ENCODE measurements at regions not wholly inside any gene's neighbourhood (a gene's known extent, or its start where the extent isn't known, plus 50 kb on each side); places are given as distances from the start of the nearest gene placed in this dataset.
"Not testable (repeated sequence)": the region's sequence is repeated elsewhere in the genome, so short reads cannot be mapped to it uniquely, and the experiment has no call there.

- DNase-seq (ENCODE audit: low read depth in 2 of 2) = no peak
These were observed 140.9 kb downstream of the RNF144B start for GRCh38 chr6:18527836-18528743.

DNA sequence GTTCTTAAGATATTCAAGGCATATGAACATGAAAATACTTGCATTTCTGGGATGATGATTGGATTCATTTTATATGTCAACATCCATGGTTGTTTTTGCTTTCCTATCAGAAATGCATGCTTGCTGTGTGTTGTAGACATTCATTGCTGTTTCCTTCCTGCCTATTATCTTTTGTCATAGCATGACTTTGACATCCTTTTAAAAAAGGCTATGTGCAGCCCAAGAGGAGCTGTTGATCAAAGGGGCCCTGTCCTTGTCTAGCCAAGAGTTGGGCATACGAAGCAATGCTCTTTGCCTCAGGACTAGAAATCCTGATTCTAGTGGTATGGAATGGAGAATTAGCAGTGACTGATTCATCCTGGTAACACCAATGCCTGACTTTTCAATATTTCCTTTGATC is 143.1 kb downstream of the RNF144B start:
- DNase-seq (ENCODE audit: low read depth in 2 of 2) = no peak

DNA sequence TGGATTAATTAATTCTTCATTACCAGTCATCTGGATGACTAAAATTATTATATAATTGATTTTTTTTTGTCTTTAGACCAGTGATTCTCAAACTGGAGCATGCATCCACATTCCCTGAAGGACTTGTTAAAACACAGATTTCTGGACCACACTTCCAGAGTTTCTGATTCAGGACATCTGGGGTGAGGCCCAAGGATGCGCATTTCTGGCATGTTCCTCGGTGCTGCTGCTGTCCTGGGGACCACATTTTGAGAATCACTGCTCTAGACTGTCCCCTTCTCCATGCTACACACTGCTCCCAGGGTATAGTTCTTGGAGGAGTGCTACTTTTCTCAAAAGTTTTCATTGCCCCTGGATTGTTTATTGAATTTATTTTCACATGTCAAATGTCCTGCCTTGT is 145.0 kb downstream of the RNF144B start:
- no peak for DNase-seq (ENCODE audit: low read depth in 2 of 2)

DNA sequence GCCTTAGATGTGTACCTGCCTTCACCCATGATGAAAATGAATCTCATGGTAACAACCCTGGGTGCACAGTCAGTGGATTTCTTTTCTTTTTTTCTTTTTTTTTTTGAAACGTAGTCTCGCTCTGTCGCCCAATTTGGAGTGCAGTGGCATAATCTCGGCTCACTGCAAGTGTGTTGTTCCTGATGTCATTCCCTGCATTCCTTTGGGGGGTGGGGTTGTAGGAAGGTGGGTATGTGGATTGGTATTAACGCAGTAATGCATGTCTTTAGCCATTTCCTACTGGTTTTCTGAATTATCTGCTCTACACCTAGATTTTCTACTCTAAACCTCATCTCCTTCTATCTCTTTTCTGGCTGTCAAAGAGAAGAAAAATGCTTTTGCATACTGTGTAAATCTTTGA is 146.6 kb downstream of the RNF144B start:
- DNase-seq (ENCODE audit: low read depth in 2 of 2) = no peak

- no peak for DNase-seq (ENCODE audit: low read depth in 2 of 2)
These were observed 149.5 kb downstream of the RNF144B start for GRCh38 chr6:18536591-18537055.

- no peak for DNase-seq (ENCODE audit: low read depth in 2 of 2)
These were observed 151.2 kb downstream of the RNF144B start for GRCh38 chr6:18538315-18538714.

DNA sequence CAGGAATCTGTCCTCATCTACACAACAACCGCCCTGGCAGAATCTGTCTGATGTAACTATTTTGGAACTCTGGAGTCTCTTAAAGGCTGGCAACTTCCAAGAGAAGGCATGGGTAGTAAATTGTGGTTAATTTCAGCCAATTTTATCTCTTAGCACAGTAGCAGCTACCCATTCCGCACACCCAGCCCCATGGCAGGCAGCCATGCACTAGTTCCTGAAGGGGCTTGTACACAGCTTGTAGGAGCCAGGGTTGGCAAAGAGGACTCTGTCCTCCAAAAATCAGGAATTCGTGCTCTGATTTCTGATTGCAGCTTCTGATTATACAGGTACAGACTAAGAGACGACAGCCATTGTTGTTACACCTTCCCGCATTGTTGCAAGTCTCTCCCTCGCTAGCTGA is 155.9 kb downstream of the RNF144B start:
- no peak for DNase-seq (ENCODE audit: low read depth in 2 of 2)

GRCh38 chr6:18545142-18545541 is 158.0 kb downstream of the RNF144B start:
- DNase-seq (ENCODE audit: low read depth in 2 of 2) = not testable (repeated sequence)

DNA sequence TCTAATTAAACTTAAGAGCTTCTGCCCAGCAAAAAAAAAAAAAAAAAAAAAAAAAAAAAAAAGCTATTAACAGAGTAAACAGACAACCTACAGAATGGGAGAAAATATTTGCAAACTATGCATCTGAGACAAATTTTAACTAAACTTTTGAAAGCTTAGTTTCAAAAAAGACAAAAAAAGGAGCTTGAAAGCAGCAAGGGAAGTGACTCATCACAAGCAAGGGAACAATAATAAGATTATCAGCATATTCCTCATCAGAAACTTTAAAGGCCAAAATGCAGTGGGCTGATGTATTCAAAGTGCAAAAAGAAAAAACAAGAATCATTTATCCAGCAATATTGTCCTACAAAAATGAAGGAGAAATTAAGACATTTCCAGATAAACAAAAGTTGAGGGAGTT is 158.6 kb downstream of the RNF144B start:
- no peak for DNase-seq (ENCODE audit: low read depth in 2 of 2)

DNA sequence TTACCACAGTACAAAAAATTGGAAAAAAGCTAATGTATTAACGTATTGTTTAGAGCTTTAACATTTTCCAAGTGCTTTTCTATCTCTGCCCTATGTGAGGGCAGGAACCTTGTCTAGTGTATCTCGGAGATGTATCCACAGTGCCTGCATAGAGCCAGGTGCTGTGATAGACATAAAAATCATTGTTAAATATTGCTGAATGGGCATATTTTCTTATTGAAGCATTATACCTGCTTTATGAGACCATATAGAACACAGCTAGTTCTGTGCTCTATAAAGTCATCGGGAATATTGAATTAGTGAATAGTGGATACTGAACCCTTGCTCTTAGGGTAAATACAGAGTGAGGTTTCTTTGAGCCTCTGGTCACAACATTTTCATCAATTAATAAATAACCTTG is 163.0 kb downstream of the RNF144B start:
- no peak for DNase-seq (ENCODE audit: low read depth in 2 of 2)

DNA sequence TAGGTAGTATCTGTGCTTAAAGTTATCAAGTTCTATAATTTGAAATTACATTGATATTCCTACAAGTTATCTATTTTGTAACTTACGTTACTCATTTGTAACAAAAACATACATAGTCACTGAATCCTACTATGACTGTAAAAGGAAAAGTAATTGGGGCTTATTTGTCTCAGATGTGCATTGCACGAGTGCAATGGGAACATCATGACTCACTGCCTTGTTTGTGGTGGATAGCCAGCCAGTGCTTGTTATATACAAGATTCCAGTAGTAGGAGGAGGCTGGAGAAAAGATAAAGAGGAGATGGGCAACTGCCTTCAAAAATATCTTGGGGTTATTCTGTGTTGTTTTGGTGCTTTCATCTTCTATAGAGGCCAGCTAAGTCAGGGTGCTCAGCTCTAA is 164.1 kb downstream of the RNF144B start:
- no peak for DNase-seq (ENCODE audit: low read depth in 2 of 2)

GRCh38 chr6:18555750-18556149 is 168.6 kb downstream of the RNF144B start:
- DNase-seq (ENCODE audit: low read depth in 2 of 2) = no peak

DNA sequence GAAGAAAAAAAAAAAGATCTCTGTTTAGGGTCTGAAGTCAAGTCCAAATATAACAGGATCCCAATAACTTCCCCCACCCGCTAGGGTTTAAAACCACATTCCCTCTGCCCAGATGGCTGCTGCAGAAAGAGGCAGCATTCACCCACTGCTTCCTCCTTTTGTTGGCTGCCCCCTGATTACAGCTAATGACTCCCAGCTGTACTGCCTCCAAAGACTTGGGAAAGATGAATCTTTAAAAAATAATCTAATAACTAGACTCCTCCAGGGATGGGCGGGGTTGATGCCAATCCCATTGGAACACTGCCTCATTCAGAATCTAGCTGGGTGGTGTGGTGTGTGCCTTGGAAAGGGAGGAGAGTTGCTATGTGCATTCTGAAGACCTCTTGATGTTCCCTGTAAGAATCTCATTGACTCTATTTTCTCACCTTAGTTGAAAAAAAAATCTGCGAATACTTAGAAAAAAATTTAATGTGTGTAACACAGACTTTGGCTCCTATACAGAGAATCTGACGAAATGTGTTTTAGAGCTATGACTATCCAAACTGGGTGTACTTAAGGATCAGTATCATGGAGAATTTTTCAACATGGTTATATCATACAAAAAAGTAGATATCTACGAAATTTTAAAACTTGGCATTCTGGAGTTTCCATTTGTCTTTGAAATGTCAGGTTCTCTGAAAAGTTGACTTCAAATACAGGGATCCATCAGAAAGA is 174.0 kb downstream of the RNF144B start:
- DNase-seq (ENCODE audit: low read depth in 2 of 2) = no peak

DNA sequence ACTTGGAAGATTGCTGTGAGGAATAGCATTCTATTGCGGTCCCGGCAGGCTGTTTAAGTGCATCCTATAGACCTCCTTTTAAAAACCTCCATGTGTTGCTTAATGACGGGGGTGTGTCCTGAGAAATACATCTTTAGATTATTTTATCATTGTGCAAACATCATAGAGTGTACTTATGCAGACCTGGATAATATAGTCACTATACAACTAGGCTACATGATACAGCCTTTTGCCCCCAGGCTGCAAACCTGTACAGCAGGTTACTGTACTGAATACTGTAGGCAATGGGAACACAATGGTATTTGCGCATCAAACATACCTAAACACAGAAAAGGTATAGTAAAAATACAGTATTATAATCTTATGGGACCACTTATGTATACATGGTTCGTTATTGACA is 175.6 kb downstream of the RNF144B start:
- no peak for DNase-seq (ENCODE audit: low read depth in 2 of 2)

GRCh38 chr6:18564775-18565174 is 177.6 kb downstream of the RNF144B start:
- DNase-seq (ENCODE audit: low read depth in 2 of 2) = no peak

GRCh38 chr6:18565231-18565630 is 178.1 kb downstream of the RNF144B start:
- DNase-seq (ENCODE audit: low read depth in 2 of 2) = no peak

DNA sequence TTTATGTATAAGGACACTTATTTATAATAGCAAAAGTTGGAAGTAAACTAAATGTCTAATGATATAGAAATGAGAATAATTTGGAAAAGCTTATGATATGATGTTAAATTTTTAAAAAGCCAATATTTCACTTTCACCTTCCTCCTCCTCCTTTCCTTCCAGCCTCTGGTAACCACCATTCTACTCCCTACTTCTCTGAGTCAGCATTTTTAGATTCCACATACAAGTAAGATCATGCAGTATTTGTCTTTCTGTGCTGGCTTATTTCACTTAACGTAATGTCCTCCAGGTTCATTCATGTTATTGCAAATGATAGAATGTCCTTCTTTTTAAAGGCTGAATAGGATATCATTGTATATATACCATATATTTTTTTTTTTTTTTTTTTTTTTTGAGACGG is 180.2 kb downstream of the RNF144B start:
- no peak for DNase-seq (ENCODE audit: low read depth in 2 of 2)

- no peak for DNase-seq (ENCODE audit: low read depth in 2 of 2)
These were observed 190.3 kb downstream of the RNF144B start for GRCh38 chr6:18577491-18577890.

GRCh38 chr6:18579166-18579565 is 192.0 kb downstream of the RNF144B start:
- no peak for DNase-seq (ENCODE audit: low read depth in 2 of 2)

DNA sequence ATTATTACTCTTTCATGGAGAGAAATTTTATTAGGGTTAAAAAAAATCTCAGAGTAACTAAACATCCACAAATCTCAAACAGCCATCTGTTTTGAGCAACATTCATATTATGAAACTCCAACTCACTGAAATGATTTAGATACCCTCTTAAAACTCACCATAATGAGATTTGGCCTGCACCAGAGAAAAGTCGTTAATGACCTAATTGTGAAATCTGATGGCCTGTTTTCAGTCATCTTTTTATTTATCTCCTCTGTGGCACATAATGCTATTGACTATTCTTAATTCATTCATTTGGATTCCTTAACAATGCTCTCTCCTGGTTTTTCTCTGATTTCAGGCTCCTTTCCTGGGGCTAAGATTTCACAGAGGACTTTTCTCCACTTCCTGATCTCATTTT is 192.7 kb downstream of the RNF144B start:
- no peak for DNase-seq (ENCODE audit: low read depth in 2 of 2)

GRCh38 chr6:18584372-18584771 is 197.2 kb downstream of the RNF144B start:
- DNase-seq (ENCODE audit: low read depth in 2 of 2) = no peak

DNA sequence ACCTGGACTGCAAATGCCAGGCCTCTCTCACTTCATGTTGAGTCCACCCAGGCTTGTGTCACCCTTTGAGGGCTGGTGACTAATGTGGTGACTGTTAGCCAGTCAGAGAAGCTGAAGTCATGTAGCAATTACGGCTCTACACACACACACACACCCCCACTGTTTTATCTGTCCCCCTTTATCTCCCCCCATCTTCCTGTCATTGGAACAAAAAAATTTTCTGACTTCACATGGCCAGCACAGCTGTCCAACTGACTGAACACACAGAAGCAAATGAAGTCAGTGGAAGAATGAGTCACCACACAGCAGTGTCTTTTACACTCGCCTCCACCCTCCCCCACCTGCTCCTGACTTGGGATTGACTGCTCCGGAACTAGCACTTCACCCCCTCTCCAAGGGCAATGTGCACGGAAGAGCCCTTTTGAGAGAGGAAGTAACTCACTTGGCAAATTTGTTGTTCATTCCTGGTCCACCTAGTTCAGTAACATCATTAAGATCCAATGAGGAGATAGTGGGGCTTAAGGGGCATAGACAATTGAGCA is 198.0 kb downstream of the RNF144B start:
- no peak for DNase-seq (ENCODE audit: low read depth in 2 of 2)

- DNase-seq (ENCODE audit: low read depth in 2 of 2) = no peak
These were observed 199.0 kb downstream of the RNF144B start for GRCh38 chr6:18586133-18586532.

Measured in stimulated activated CD8-positive, alpha-beta memory T cell treated with anti-CD3 and anti-CD28 coated beads, Interleukin-7, amount 100 ng/mL, for 4 hours (primary cell).